ENCODE measurements at regions not wholly inside any gene's neighbourhood (a gene's known extent, or its start where the extent isn't known, plus 50 kb on each side); places are given as distances from the start of the nearest gene placed in this dataset.
"Not testable (repeated sequence)": the region's sequence is repeated elsewhere in the genome, so short reads cannot be mapped to it uniquely, and the experiment has no call there.

DNA sequence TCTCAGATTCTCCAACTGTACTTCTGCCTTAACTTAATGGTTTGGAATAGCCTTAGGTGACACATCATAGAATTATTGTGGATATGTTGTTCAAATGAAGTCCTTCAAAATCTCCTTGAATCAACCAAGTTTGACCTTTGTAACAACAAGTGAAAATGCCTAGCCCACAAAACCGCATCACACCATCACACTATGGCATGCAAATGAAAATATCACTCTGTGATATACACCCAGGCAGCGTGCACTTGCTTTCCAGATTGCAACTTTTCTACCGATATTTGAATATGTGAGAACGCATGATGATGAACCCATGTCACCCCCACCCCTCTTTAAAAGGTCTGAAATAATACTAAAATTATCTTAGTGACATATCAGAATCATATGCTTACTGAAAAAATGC, 656.7 kb downstream of the GABRG1 start:
- no peak overlapping the region for H3K27ac ChIP-seq (ENCODE audit: low read depth, low read length)
- no peaks in the 10 kb centered on the region for H3K36me3 ChIP-seq (ENCODE audit: control insufficient read depth in 1 of 2, insufficient read depth in 2 of 2, low read length in 2 of 2)
- peaks cover 2 to 5% of the 10 kb centered on the region in 2 donors for H3K9me3 ChIP-seq (ENCODE audit: control insufficient read depth in 1 of 2, low read length in 2 of 2)
- no peak overlapping the region for H3K9ac ChIP-seq (ENCODE audit: low read depth in 1 of 2, low read length in 2 of 2)
- H3K4me1 ChIP-seq (ENCODE audit: control insufficient read depth in 1 of 2, insufficient read depth in 2 of 2, low read length in 2 of 2) = no peaks in the 10 kb centered on the region
- H3K27me3 ChIP-seq (ENCODE audit: control insufficient read depth in 1 of 2, insufficient read depth in 2 of 2, low read length in 2 of 2) = no peaks in the 10 kb centered on the region
- H3K4me3 ChIP-seq (ENCODE audit: low read depth in 1 of 2, low read length in 2 of 2) = no peak overlapping the region

DNA sequence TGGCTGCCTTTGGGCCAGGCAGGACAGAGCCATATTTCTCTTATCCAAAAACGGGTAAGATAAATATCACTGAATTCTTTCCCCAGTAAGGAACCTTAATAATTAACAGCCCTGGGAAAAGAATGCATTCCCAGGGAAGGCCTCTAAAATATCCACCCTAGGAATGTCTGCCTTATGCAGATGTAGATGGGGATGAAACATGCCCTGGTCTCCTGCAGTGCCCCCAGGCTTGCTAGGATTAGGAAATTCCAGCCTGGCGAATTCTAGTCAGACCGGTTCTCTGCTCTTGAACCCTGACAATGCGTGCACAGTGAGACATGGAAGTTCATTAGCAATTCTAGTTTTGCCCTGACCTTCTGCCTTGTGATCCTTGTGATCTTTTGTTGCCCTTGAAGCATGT, 663.7 kb downstream of the GABRG1 start:
- not testable (repeated sequence) for H3K36me3 ChIP-seq (ENCODE audit: control insufficient read depth in 1 of 2, insufficient read depth in 2 of 2, low read length in 2 of 2); H3K4me1 ChIP-seq (ENCODE audit: control insufficient read depth in 1 of 2, insufficient read depth in 2 of 2, low read length in 2 of 2); H3K9me3 ChIP-seq (ENCODE audit: control insufficient read depth in 1 of 2, low read length in 2 of 2); H3K27me3 ChIP-seq (ENCODE audit: control insufficient read depth in 1 of 2, insufficient read depth in 2 of 2, low read length in 2 of 2); H3K4me3 ChIP-seq (ENCODE audit: low read depth in 1 of 2, low read length in 2 of 2); H3K9ac ChIP-seq (ENCODE audit: low read depth in 1 of 2, low read length in 2 of 2); H3K27ac ChIP-seq (ENCODE audit: low read depth, low read length)

DNA sequence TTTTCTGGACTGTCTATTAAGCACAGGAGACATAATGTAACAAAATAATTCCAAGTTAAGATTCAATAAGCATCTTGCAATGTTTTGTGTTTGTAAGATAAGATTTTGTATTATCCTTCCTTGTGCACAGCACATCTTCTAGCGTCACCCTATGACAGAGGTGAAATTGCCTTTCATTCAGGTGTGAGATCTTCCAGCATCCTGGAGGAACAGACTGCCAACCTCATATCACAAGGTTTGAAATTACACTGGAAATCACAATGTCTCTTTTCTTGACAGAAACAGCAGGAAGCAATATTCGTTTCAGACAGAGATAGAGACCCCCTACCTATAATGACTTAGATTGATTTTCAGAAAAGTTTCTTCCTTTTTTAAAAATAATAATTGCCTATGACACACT, 668.6 kb downstream of the GABRG1 start:
- Histone ChIP-seq H3K9ac (ENCODE audit: low read depth in 1 of 2, low read length in 2 of 2) (no peak overlapping the region), H3K4me1 (ENCODE audit: control insufficient read depth in 1 of 2, insufficient read depth in 2 of 2, low read length in 2 of 2) (no peaks in the 10 kb centered on the region), H3K27ac (ENCODE audit: low read depth, low read length) (no peak overlapping the region), H3K9me3 (ENCODE audit: control insufficient read depth in 1 of 2, low read length in 2 of 2) (no peaks in the 10 kb centered on the region), H3K27me3 (ENCODE audit: control insufficient read depth in 1 of 2, insufficient read depth in 2 of 2, low read length in 2 of 2) (no peaks in the 10 kb centered on the region), H3K4me3 (ENCODE audit: low read depth in 1 of 2, low read length in 2 of 2) (no peak overlapping the region), H3K36me3 (ENCODE audit: control insufficient read depth in 1 of 2, insufficient read depth in 2 of 2, low read length in 2 of 2) (no peaks in the 10 kb centered on the region)

DNA sequence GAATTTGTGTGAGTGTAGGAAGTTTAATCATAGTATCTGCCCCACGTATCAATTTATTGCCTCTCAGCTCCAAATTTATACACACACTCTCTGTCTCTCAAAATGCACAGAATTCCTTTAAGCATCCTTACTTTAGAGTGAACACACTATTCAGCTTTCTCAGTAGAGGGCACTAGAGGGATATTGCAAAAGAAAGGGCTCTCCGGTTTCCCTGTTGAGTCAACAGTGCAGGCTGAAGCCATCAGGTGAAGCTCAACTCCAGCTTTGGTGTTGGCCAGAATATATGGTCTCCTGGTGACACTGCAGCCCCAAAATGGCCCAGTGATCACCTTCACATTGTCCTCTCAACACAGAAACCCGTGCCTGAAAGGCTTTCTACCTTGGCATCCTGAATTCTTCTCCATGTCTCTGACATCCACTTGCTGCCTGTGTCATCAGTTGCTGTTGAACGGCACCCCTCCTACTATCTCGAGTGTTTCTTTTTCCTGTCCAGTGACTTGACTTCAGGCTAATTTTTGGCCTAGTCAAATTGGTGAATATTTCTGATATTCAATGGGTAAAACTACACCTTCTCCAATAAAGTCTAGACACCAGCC, 670.5 kb downstream of the GABRG1 start:
- Histone ChIP-seq H3K27me3 (ENCODE audit: control insufficient read depth in 1 of 2, insufficient read depth in 2 of 2, low read length in 2 of 2) (no peaks in the 10 kb centered on the region), H3K4me3 (ENCODE audit: low read depth in 1 of 2, low read length in 2 of 2) (no peak overlapping the region), H3K9me3 (ENCODE audit: control insufficient read depth in 1 of 2, low read length in 2 of 2) (no peaks in the 10 kb centered on the region), H3K27ac (ENCODE audit: low read depth, low read length) (no peak overlapping the region), H3K4me1 (ENCODE audit: control insufficient read depth in 1 of 2, insufficient read depth in 2 of 2, low read length in 2 of 2) (no peaks in the 10 kb centered on the region), H3K36me3 (ENCODE audit: control insufficient read depth in 1 of 2, insufficient read depth in 2 of 2, low read length in 2 of 2) (no peaks in the 10 kb centered on the region), H3K9ac (ENCODE audit: low read depth in 1 of 2, low read length in 2 of 2) (no peak overlapping the region)

- H3K4me3 ChIP-seq (ENCODE audit: low read depth in 1 of 2, low read length in 2 of 2) = no peak overlapping the region
- no peak overlapping the region for H3K9ac ChIP-seq (ENCODE audit: low read depth in 1 of 2, low read length in 2 of 2)
- no peaks in the 10 kb centered on the region for H3K27me3 ChIP-seq (ENCODE audit: control insufficient read depth in 1 of 2, insufficient read depth in 2 of 2, low read length in 2 of 2)
- no peaks in the 10 kb centered on the region for H3K36me3 ChIP-seq (ENCODE audit: control insufficient read depth in 1 of 2, insufficient read depth in 2 of 2, low read length in 2 of 2)
- no peaks in the 10 kb centered on the region for H3K9me3 ChIP-seq (ENCODE audit: control insufficient read depth in 1 of 2, low read length in 2 of 2)
- H3K27ac ChIP-seq (ENCODE audit: low read depth, low read length) = no peak overlapping the region
- no peaks in the 10 kb centered on the region for H3K4me1 ChIP-seq (ENCODE audit: control insufficient read depth in 1 of 2, insufficient read depth in 2 of 2, low read length in 2 of 2)
These were observed 681.4 kb downstream of the GABRG1 start for GRCh38 chr4:45442466-45442865.

- Histone ChIP-seq H3K27ac (ENCODE audit: low read depth, low read length) (no peak overlapping the region), H3K4me3 (ENCODE audit: low read depth in 1 of 2, low read length in 2 of 2) (no peak overlapping the region), H3K9me3 (ENCODE audit: control insufficient read depth in 1 of 2, low read length in 2 of 2) (no peaks in the 10 kb centered on the region), H3K4me1 (ENCODE audit: control insufficient read depth in 1 of 2, insufficient read depth in 2 of 2, low read length in 2 of 2) (no peaks in the 10 kb centered on the region), H3K36me3 (ENCODE audit: control insufficient read depth in 1 of 2, insufficient read depth in 2 of 2, low read length in 2 of 2) (no peaks in the 10 kb centered on the region), H3K27me3 (ENCODE audit: control insufficient read depth in 1 of 2, insufficient read depth in 2 of 2, low read length in 2 of 2) (no peaks in the 10 kb centered on the region), H3K9ac (ENCODE audit: low read depth in 1 of 2, low read length in 2 of 2) (no peak overlapping the region)
These were observed 685.8 kb downstream of the GABRG1 start for GRCh38 chr4:45438047-45438446.

DNA sequence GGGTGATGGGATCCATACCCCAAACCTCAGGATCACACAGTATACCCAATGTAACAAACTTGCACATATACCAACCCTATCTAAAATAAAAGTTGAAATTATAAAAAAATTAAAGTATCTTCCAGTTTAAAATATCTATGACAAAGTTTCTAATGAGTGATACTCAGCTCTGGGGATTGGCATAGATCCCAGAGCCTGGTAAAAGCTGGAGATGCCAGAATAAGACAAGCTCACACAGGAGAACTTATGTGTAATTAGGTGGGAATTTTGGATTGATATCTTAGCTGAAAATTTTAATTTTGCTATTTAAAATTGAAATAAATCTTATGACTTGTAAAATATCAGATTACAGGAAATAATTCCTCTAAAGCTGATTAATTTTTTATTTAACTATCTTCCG, 686.5 kb downstream of the GABRG1 start:
- no peak overlapping the region for H3K4me3 ChIP-seq (ENCODE audit: low read depth in 1 of 2, low read length in 2 of 2)
- H3K9me3 ChIP-seq (ENCODE audit: control insufficient read depth in 1 of 2, low read length in 2 of 2) = no peaks in the 10 kb centered on the region
- H3K27me3 ChIP-seq (ENCODE audit: control insufficient read depth in 1 of 2, insufficient read depth in 2 of 2, low read length in 2 of 2) = no peaks in the 10 kb centered on the region
- no peak overlapping the region for H3K9ac ChIP-seq (ENCODE audit: low read depth in 1 of 2, low read length in 2 of 2)
- no peaks in the 10 kb centered on the region for H3K4me1 ChIP-seq (ENCODE audit: control insufficient read depth in 1 of 2, insufficient read depth in 2 of 2, low read length in 2 of 2)
- no peak overlapping the region for H3K27ac ChIP-seq (ENCODE audit: low read depth, low read length)
- H3K36me3 ChIP-seq (ENCODE audit: control insufficient read depth in 1 of 2, insufficient read depth in 2 of 2, low read length in 2 of 2) = no peaks in the 10 kb centered on the region

DNA sequence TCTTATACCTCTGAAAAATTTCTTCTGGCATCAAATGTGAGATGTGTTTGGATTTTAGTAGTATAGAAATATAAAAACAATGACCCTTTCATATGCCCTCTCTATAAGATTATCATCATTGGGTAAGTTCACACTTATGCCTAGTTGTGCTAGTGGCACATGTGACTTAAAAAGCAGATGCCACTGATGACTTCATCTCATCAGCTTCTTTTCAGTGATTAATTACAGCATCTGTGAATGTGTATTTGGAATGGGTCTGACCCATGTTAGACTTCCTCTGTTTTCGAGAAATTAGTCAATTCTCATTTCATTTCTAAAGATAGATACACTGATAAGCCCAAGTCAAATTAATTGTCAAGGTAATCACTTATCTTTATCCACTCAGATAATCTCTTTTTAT, 698.7 kb downstream of the GABRG1 start:
- no peak overlapping the region for H3K4me3 ChIP-seq (ENCODE audit: low read depth in 1 of 2, low read length in 2 of 2)
- no peaks in the 10 kb centered on the region for H3K27me3 ChIP-seq (ENCODE audit: control insufficient read depth in 1 of 2, insufficient read depth in 2 of 2, low read length in 2 of 2)
- no peak overlapping the region for H3K27ac ChIP-seq (ENCODE audit: low read depth, low read length)

GRCh38 chr4:45423896-45424295, 697.5 kb upstream of the GNPDA2 start:
- H3K36me3 ChIP-seq (ENCODE audit: control insufficient read depth in 1 of 2, insufficient read depth in 2 of 2, low read length in 2 of 2) = no peaks in the 10 kb centered on the region
- H3K4me3 ChIP-seq (ENCODE audit: low read depth in 1 of 2, low read length in 2 of 2) = no peak overlapping the region
- no peaks in the 10 kb centered on the region for H3K4me1 ChIP-seq (ENCODE audit: control insufficient read depth in 1 of 2, insufficient read depth in 2 of 2, low read length in 2 of 2)
- H3K27ac ChIP-seq (ENCODE audit: low read depth, low read length) = no peak overlapping the region
- H3K27me3 ChIP-seq (ENCODE audit: control insufficient read depth in 1 of 2, insufficient read depth in 2 of 2, low read length in 2 of 2) = no peaks in the 10 kb centered on the region
- no peaks in the 10 kb centered on the region for H3K9me3 ChIP-seq (ENCODE audit: control insufficient read depth in 1 of 2, low read length in 2 of 2)
- no peak overlapping the region for H3K9ac ChIP-seq (ENCODE audit: low read depth in 1 of 2, low read length in 2 of 2)

More for the DNA sequence above, 698.7 kb downstream of the GABRG1 start:
- Histone ChIP-seq H3K9me3 (ENCODE audit: control insufficient read depth in 1 of 2, low read length in 2 of 2) (no peaks in the 10 kb centered on the region), H3K4me1 (ENCODE audit: control insufficient read depth in 1 of 2, insufficient read depth in 2 of 2, low read length in 2 of 2) (no peaks in the 10 kb centered on the region), H3K36me3 (ENCODE audit: control insufficient read depth in 1 of 2, insufficient read depth in 2 of 2, low read length in 2 of 2) (no peaks in the 10 kb centered on the region), H3K9ac (ENCODE audit: low read depth in 1 of 2, low read length in 2 of 2) (no peak overlapping the region)

GRCh38 chr4:45420091-45420674, 693.8 kb upstream of the GNPDA2 start:
- not testable (repeated sequence) for H3K9me3 ChIP-seq (ENCODE audit: control insufficient read depth in 1 of 2, low read length in 2 of 2); H3K36me3 ChIP-seq (ENCODE audit: control insufficient read depth in 1 of 2, insufficient read depth in 2 of 2, low read length in 2 of 2); H3K9ac ChIP-seq (ENCODE audit: low read depth in 1 of 2, low read length in 2 of 2); H3K27me3 ChIP-seq (ENCODE audit: control insufficient read depth in 1 of 2, insufficient read depth in 2 of 2, low read length in 2 of 2); H3K4me3 ChIP-seq (ENCODE audit: low read depth in 1 of 2, low read length in 2 of 2); H3K27ac ChIP-seq (ENCODE audit: low read depth, low read length); H3K4me1 ChIP-seq (ENCODE audit: control insufficient read depth in 1 of 2, insufficient read depth in 2 of 2, low read length in 2 of 2)
